GM23338 (cell line): ENCODE measurements at regions not wholly inside any gene's neighbourhood (a gene's known extent, or its start where the extent isn't known, plus 50 kb on each side); places are given as distances from the start of the nearest gene placed in this dataset.

ENCODE experiments used
- ATAC-seq: fragments of 200-7000 bp; cut with Tn5 transposase; 3 replicates; pipeline ENCODE4 v1.9.1; 2020
- DNase-seq: peaks from one replicate; pipeline ENCODE4 v3.0.0-alpha.2; 2015; ENCODE audit warnings: low spot score
- H2AFZ ChIP-seq: fragments of 200-600 bp; sonication (generic); 2 replicates; pipeline ENCODE4 v1.8.0; 2016; ENCODE audit warnings: antibody characterized with exemption, mild to moderate bottlenecking, moderate library complexity
- H3F3A ChIP-seq: fragments of 200-600 bp; sonication (generic); replicated peaks from 2 replicates; pipeline ENCODE4 v1.8.0; 2017; ENCODE audit warnings: antibody characterized with exemption, mixed run types, low read depth
- H3K27ac ChIP-seq: fragments of 200-600 bp; sonication (generic); 2 replicates; pipeline ENCODE4 v1.6.1; 2016; ENCODE audit warnings: low read depth
- H3K27me3 ChIP-seq: fragments of 200-600 bp; sonication (generic); 2 replicates; pipeline ENCODE4 v1.8.0; 2016; ENCODE audit warnings: mild to moderate bottlenecking, mixed run types, moderate library complexity; ENCODE audit not compliant: insufficient read depth
- H3K36me3 ChIP-seq: fragments of 200-600 bp; sonication (generic); 2 replicates; pipeline ENCODE4 v1.8.0; 2016; ENCODE audit warnings: mild to moderate bottlenecking; ENCODE audit not compliant: insufficient read depth
- H3K4me1 ChIP-seq: fragments of 200-600 bp; sonication (generic); 2 replicates; pipeline ENCODE4 v1.8.0; 2016; ENCODE audit warnings: mild to moderate bottlenecking, moderate library complexity; ENCODE audit not compliant: insufficient read depth
- H3K4me2 ChIP-seq: fragments of 200-600 bp; sonication (generic); 2 replicates; pipeline ENCODE4 v1.7.1; 2017; ENCODE audit warnings: mixed run types
- H3K4me3 ChIP-seq: fragments of 200-600 bp; sonication (generic); 2 replicates; pipeline ENCODE4 v1.6.1; 2016; ENCODE audit warnings: mixed run types
- H3K79me2 ChIP-seq: fragments of 200-600 bp; sonication (generic); replicated peaks from 2 replicates; pipeline ENCODE4 v1.8.0; 2017; ENCODE audit warnings: mild to moderate bottlenecking; ENCODE audit not compliant: insufficient read depth
- H3K9me2 ChIP-seq: fragments of 200-600 bp; sonication (generic); 2 replicates; pipeline ENCODE4 v1.8.0; 2017; ENCODE audit not compliant: insufficient read depth
- H4K20me1 ChIP-seq: fragments of 200-600 bp; sonication (generic); replicated peaks from 2 replicates; pipeline ENCODE4 v1.8.0; 2017; ENCODE audit warnings: mild to moderate bottlenecking; ENCODE audit not compliant: insufficient read depth
- H3K27ac Mint-ChIP-seq: 2 replicates; pipeline ENCODE4 v1.8.0; 2020; ENCODE audit warnings: inconsistent platforms, mild to moderate bottlenecking, moderate library complexity, mixed read lengths
- H3K27me3 Mint-ChIP-seq: 3 replicates; pipeline ENCODE4 v1.8.0; 2022; ENCODE audit warnings: low read depth, mild to moderate bottlenecking, moderate library complexity, mixed read lengths, inconsistent platforms; ENCODE audit not compliant: insufficient read depth, poor library complexity
- H3K36me3 Mint-ChIP-seq: 3 replicates; pipeline ENCODE4 v1.8.0; 2021; ENCODE audit warnings: low read depth, mild to moderate bottlenecking, inconsistent platforms, moderate library complexity, mixed read lengths
- H3K4me1 Mint-ChIP-seq: 3 replicates; pipeline ENCODE4 v1.8.0; 2020; ENCODE audit warnings: mild to moderate bottlenecking, inconsistent platforms, mixed read lengths
- H3K4me3 Mint-ChIP-seq: 3 replicates; pipeline ENCODE4 v1.8.0; 2021; ENCODE audit warnings: moderate library complexity, mild to moderate bottlenecking, inconsistent platforms, mixed read lengths
- H3K9me3 Mint-ChIP-seq: 3 replicates; pipeline ENCODE4 v1.8.0; 2020; ENCODE audit warnings: moderate library complexity, mild to moderate bottlenecking, inconsistent platforms, mixed read lengths
- EZH2 ChIP-seq: fragments of 200-600 bp; sonication (generic); IDR thresholded peaks from one replicate; pipeline ENCODE4 v1.8.0; 2017; ENCODE audit warnings: antibody characterized with exemption, mild to moderate bottlenecking, low read depth; ENCODE audit not compliant: unreplicated experiment
- EZH2phosphoT487 ChIP-seq: fragments of 200-600 bp; sonication (generic); IDR thresholded peaks from one replicate; pipeline ENCODE4 v1.8.1; 2018; ENCODE audit warnings: antibody characterized with exemption; ENCODE audit not compliant: unreplicated experiment
- NANOG ChIP-seq: IDR thresholded peaks from 2 replicates; pipeline ENCODE4 v1.6.1; 2016; ENCODE audit warnings: antibody characterized with exemption, borderline replicate concordance
- POLR2AphosphoS5 ChIP-seq: IDR thresholded peaks from 2 replicates; pipeline ENCODE4 v1.6.1; 2016; ENCODE audit warnings: antibody characterized with exemption, low read depth
- ZNF114 ChIP-seq: fragments of 250-450 bp; sonication (Bioruptor Pico); IDR thresholded peaks from 2 replicates; pipeline ENCODE4 v1.5.0; 2020; ENCODE audit warnings: mild to moderate bottlenecking, moderate library complexity
- ZNF331 ChIP-seq: fragments of 250-450 bp; sonication (Bioruptor Pico); IDR thresholded peaks from 2 replicates; pipeline ENCODE4 v1.5.0; 2020; ENCODE audit warnings: low read depth, mild to moderate bottlenecking, moderate library complexity
- TF ChIP-seq, protein P1 (sequence below): fragments of 250-450 bp; sonication (Bioruptor Pico); IDR thresholded peaks from 2 replicates; pipeline ENCODE4 v1.5.0; 2020; ENCODE audit warnings: mild to moderate bottlenecking, moderate library complexity
- TF ChIP-seq, protein P2 (sequence below): IDR thresholded peaks from 2 replicates; pipeline ENCODE4 v1.6.1; 2016; ENCODE audit warnings: antibody characterized with exemption

DNA sequence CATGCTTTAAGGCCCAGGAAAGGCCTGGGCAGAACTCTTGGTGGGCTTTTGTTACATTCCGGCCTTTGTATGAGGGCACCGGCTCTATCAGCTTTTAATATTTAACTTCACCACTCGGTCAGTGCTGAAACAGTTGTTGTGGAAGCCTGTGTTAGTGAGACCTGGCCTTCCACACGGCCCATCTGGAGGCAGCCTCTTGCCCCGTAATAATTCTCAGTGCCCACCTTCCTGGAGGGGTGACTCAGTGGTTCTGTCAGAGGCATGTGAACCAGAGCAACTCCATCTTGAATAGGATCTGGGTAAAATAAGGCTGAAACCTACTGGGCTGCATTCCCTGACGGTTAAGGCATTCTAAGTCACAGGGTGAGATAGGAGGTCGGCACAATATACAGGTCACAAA is 162.0 kb upstream of the STS start (continued):
- TF ChIP-seq, protein P1, sequence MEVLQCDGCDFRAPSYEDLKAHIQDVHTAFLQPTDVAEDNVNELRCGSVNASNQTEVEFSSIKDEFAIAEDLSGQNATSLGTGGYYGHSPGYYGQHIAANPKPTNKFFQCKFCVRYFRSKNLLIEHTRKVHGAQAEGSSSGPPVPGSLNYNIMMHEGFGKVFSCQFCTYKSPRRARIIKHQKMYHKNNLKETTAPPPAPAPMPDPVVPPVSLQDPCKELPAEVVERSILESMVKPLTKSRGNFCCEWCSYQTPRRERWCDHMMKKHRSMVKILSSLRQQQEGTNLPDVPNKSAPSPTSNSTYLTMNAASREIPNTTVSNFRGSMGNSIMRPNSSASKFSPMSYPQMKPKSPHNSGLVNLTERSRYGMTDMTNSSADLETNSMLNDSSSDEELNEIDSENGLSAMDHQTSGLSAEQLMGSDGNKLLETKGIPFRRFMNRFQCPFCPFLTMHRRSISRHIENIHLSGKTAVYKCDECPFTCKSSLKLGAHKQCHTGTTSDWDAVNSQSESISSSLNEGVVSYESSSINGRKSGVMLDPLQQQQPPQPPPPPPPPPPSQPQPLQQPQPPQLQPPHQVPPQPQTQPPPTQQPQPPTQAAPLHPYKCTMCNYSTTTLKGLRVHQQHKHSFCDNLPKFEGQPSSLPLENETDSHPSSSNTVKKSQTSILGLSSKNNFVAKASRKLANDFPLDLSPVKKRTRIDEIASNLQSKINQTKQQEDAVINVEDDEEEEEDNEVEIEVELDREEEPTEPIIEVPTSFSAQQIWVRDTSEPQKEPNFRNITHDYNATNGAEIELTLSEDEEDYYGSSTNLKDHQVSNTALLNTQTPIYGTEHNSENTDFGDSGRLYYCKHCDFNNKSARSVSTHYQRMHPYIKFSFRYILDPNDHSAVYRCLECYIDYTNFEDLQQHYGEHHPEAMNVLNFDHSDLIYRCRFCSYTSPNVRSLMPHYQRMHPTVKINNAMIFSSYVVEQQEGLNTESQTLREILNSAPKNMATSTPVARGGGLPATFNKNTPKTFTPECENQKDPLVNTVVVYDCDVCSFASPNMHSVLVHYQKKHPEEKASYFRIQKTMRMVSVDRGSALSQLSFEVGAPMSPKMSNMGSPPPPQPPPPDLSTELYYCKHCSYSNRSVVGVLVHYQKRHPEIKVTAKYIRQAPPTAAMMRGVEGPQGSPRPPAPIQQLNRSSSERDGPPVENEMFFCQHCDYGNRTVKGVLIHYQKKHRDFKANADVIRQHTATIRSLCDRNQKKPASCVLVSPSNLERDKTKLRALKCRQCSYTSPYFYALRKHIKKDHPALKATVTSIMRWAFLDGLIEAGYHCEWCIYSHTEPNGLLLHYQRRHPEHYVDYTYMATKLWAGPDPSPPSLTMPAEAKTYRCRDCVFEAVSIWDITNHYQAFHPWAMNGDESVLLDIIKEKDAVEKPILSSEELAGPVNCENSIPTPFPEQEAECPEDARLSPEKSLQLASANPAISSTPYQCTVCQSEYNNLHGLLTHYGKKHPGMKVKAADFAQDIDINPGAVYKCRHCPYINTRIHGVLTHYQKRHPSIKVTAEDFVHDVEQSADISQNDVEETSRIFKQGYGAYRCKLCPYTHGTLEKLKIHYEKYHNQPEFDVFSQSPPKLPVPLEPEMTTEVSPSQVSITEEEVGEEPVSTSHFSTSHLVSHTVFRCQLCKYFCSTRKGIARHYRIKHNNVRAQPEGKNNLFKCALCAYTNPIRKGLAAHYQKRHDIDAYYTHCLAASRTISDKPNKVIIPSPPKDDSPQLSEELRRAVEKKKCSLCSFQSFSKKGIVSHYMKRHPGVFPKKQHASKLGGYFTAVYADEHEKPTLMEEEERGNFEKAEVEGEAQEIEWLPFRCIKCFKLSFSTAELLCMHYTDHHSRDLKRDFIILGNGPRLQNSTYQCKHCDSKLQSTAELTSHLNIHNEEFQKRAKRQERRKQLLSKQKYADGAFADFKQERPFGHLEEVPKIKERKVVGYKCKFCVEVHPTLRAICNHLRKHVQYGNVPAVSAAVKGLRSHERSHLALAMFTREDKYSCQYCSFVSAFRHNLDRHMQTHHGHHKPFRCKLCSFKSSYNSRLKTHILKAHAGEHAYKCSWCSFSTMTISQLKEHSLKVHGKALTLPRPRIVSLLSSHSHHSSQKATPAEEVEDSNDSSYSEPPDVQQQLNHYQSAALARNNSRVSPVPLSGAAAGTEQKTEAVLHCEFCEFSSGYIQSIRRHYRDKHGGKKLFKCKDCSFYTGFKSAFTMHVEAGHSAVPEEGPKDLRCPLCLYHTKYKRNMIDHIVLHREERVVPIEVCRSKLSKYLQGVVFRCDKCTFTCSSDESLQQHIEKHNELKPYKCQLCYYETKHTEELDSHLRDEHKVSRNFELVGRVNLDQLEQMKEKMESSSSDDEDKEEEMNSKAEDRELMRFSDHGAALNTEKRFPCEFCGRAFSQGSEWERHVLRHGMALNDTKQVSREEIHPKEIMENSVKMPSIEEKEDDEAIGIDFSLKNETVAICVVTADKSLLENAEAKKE (CRISPR knock-in tag): no peak
- TF ChIP-seq EZH2phosphoT487 (no peak), NANOG (no peak), EZH2 (no peak), ZNF331 (CRISPR knock-in tag) (no peak), ZNF114 (CRISPR knock-in tag) (no peak)
- TF ChIP-seq, protein P2, sequence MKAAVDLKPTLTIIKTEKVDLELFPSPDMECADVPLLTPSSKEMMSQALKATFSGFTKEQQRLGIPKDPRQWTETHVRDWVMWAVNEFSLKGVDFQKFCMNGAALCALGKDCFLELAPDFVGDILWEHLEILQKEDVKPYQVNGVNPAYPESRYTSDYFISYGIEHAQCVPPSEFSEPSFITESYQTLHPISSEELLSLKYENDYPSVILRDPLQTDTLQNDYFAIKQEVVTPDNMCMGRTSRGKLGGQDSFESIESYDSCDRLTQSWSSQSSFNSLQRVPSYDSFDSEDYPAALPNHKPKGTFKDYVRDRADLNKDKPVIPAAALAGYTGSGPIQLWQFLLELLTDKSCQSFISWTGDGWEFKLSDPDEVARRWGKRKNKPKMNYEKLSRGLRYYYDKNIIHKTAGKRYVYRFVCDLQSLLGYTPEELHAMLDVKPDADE: no peak

DNA sequence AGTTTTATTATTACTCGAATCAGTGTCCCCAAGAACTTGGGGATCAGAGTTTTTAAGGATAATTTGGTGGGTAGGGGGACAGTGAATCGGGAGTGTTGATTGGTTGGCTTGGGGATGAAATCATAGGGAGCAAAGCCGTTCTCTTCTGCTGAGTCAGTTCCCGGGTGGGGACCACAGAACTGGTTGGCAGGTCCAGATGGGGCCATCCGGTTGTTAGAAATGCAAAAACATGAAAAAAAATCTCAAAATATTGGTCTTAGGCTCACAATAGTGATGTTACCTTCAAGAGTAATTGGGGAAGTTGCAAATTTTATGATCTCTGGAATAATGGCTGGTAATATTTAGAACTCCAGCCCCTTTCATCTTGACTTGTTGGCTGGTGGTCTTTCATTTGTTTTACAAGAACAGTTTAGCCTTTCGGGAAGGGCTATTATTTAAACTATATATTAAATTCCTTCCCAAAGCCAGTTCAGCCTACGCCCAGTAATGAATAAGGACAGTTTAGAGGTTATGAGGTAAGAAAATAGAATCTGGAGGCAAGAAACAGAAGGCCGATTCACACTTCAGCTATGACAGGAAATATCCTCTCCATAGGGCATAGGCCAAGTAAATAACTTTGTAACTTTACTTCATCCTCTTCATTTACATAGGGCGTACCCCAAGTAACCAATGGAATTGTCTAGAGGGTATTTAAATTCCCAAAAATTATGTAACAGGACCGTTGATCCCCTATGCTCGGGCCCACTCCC is 164.1 kb upstream of the STS start:
- Mint-ChIP-seq H3K9me3 (no peaks in the 10 kb centered on the region), H3K4me1 (peaks cover 13% of the 10 kb centered on the region; the same call in 2 of the 3 replicates), H3K36me3 (no peaks in the 10 kb centered on the region), H3K27me3 (peaks cover 2% of the 10 kb centered on the region), H3K4me3 (no peak overlapping the region), H3K27ac (no peak overlapping the region)
- Histone ChIP-seq H3K79me2 (no peaks in the 10 kb centered on the region), H3K36me3 (no peaks in the 10 kb centered on the region), H3K9me2 (no peaks in the 10 kb centered on the region), H3K4me1 (no peaks in the 10 kb centered on the region), H3K4me2 (no peak overlapping the region), H2AFZ (no peak overlapping the region), H3K4me3 (no peak overlapping the region), H3K27me3 (no peaks in the 10 kb centered on the region), H3F3A (no peaks in the 10 kb centered on the region), H4K20me1 (no peaks in the 10 kb centered on the region), H3K27ac (no peak overlapping the region)
- DNase-seq: no peak
- no peak for ATAC-seq
- TF ChIP-seq, protein P1 (CRISPR knock-in tag): no peak
- TF ChIP-seq POLR2AphosphoS5: no peak
